C4-2B (cell line): ENCODE measurements at regions not wholly inside any gene's neighbourhood (a gene's known extent, or its start where the extent isn't known, plus 50 kb on each side); places are given as distances from the start of the nearest gene placed in this dataset.

Source experiments
- ZFX ChIP-seq: fragments of 450-650 bp; IDR thresholded peaks from 2 replicates; pipeline ENCODE4 v1.6.1; 2017
- TF ChIP-seq, protein P1 (sequence below): fragments of 450-650 bp; conservative IDR thresholded peaks from 2 replicates; pipeline ENCODE4 v1.5.1; 2017; ENCODE audit warnings: mild to moderate bottlenecking

DNA sequence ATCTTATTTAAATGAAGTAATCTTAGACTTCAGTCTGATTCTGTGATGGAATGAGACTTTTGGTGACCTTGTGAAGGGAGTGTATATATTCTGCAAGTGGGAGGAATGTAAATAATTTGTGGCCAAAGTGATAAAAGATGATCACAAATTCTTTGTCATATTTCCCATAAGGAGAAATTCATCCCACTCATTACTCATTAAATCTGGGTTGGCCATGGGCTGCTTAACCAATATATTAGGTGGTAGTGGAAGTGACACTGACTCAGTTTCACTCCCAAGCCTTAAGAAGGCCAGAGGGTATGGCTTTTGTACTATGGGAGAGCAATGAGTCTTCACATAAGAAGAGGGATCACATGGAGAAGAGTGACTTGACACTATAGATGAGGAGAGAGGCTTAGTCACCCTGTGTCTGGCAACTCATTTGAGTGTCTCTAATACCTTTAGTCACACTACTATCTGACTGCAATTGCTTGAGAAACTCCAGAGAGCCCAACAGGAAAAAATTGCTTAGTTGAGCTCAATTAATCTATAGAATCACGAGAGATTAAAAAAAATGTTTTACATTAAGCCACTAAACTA lies 408.2 kb upstream of the PITX2 start:
- TF ChIP-seq, protein P1, sequence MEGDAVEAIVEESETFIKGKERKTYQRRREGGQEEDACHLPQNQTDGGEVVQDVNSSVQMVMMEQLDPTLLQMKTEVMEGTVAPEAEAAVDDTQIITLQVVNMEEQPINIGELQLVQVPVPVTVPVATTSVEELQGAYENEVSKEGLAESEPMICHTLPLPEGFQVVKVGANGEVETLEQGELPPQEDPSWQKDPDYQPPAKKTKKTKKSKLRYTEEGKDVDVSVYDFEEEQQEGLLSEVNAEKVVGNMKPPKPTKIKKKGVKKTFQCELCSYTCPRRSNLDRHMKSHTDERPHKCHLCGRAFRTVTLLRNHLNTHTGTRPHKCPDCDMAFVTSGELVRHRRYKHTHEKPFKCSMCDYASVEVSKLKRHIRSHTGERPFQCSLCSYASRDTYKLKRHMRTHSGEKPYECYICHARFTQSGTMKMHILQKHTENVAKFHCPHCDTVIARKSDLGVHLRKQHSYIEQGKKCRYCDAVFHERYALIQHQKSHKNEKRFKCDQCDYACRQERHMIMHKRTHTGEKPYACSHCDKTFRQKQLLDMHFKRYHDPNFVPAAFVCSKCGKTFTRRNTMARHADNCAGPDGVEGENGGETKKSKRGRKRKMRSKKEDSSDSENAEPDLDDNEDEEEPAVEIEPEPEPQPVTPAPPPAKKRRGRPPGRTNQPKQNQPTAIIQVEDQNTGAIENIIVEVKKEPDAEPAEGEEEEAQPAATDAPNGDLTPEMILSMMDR = no peak
- TF ChIP-seq ZFX = no peak
